ENCODE measurements at regions not wholly inside any gene's neighbourhood (a gene's known extent, or its start where the extent isn't known, plus 50 kb on each side); places are given as distances from the start of the nearest gene placed in this dataset.

DNA sequence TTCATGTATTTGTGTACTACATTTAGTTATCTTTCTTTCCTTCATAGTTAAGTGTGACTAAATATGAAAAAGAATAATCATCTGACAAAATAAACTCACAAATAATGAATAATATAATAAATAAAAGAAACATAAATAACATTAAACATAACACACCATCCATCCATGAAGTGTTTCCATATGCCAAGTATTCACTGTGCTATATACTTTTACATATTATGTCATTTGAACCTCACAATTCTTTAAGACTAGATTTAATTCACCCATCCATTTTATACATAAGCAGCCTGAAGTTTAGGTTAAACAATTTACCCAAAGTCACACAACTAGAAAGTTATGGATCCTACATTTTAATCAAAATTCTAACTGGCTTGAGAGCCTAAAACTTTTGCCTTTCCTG lies 549.4 kb upstream of the HS3ST5 start (continued):
- TF ChIP-seq, protein P1, sequence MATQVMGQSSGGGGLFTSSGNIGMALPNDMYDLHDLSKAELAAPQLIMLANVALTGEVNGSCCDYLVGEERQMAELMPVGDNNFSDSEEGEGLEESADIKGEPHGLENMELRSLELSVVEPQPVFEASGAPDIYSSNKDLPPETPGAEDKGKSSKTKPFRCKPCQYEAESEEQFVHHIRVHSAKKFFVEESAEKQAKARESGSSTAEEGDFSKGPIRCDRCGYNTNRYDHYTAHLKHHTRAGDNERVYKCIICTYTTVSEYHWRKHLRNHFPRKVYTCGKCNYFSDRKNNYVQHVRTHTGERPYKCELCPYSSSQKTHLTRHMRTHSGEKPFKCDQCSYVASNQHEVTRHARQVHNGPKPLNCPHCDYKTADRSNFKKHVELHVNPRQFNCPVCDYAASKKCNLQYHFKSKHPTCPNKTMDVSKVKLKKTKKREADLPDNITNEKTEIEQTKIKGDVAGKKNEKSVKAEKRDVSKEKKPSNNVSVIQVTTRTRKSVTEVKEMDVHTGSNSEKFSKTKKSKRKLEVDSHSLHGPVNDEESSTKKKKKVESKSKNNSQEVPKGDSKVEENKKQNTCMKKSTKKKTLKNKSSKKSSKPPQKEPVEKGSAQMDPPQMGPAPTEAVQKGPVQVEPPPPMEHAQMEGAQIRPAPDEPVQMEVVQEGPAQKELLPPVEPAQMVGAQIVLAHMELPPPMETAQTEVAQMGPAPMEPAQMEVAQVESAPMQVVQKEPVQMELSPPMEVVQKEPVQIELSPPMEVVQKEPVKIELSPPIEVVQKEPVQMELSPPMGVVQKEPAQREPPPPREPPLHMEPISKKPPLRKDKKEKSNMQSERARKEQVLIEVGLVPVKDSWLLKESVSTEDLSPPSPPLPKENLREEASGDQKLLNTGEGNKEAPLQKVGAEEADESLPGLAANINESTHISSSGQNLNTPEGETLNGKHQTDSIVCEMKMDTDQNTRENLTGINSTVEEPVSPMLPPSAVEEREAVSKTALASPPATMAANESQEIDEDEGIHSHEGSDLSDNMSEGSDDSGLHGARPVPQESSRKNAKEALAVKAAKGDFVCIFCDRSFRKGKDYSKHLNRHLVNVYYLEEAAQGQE (IDR thresholded peaks at IDR 0.05; ENCODE audit: low read depth) = no peak
- TF ChIP-seq ELF1 (IDR thresholded peaks at IDR 0.05; ENCODE audit: borderline replicate concordance, low read depth) (no peak), SIN3A (IDR thresholded peaks at IDR 0.05; ENCODE audit: low read depth) (no peak), YY1 (IDR thresholded peaks at IDR 0.05; ENCODE audit: extremely low read depth, insufficient replicate concordance, low read depth, low read length) (no peak), EZH2phosphoT487 (IDR thresholded peaks at IDR 0.05; ENCODE audit: borderline replicate concordance) (no peak), POLR2AphosphoS5 (IDR thresholded peaks at IDR 0.05; ENCODE audit: low read depth, low read length) (no peak), CEBPB (IDR thresholded peaks at IDR 0.05; ENCODE audit: low read depth) (no peak), SP1 (IDR thresholded peaks at IDR 0.05; ENCODE audit: low read depth) (no peak), SRF (IDR thresholded peaks at IDR 0.05; ENCODE audit: low read depth) (no peak)

GRCh38 chr6:114888241-114888640 lies 545.4 kb upstream of the HS3ST5 start:
- no peaks in the 10 kb centered on the region for H3K9me2 ChIP-seq (ENCODE audit: insufficient read depth)
- H3K4me2 ChIP-seq (ENCODE audit: low read length) = no peak overlapping the region
- H3K27me3 ChIP-seq (ENCODE audit: insufficient read depth, low read length) = no peaks in the 10 kb centered on the region
- H3K9me3 ChIP-seq (ENCODE audit: control insufficient read depth in 1 of 2, insufficient read depth in 1 of 2, low read depth in 1 of 2, low read length in 2 of 2) = no peaks in the 10 kb centered on the region
- H3K36me3 ChIP-seq (ENCODE audit: control insufficient read depth in 1 of 2, insufficient read depth in 2 of 2, low read length in 2 of 2) = no peaks in the 10 kb centered on the region
- H3K9ac ChIP-seq (ENCODE audit: low read length) = no peak overlapping the region
- DNase-seq (ENCODE audit: low read depth, low spot score) (no peak), ATAC-seq (no peak)
- ChIA-PET CTCF (no interaction called here), RAD21 (ENCODE audit: low non-redundant PET in 1 of 2, low total read pairs in 2 of 2, uncharacterized antibody in 2 of 2, unreplicated experiment in 2 of 2) (no interaction called here), POLR2A (no interaction called here)
- no peak overlapping the region for H3K27ac ChIP-seq (ENCODE audit: low read depth, low read length)
- H3K4me1 ChIP-seq (ENCODE audit: control insufficient read depth in 1 of 2, insufficient read depth in 2 of 2, low read length in 2 of 2) = no peaks in the 10 kb centered on the region
- intact Hi-C loops (cut with micrococcal nuclease) = no loop called here
- H3K79me2 ChIP-seq (ENCODE audit: insufficient read depth, low read length) = no peaks in the 10 kb centered on the region
- H4K20me1 ChIP-seq (ENCODE audit: insufficient read depth) = no peaks in the 10 kb centered on the region
- BruUV-seq (replicated peaks) = no TSS peak
- no peak overlapping the region for H2AFZ ChIP-seq (ENCODE audit: low read depth, low read length, poor library complexity, severe bottlenecking)
- H3K4me3 ChIP-seq (replicated peaks in 1 of 2; ENCODE audit: low read depth in 1 of 2, low read length in 2 of 2) = no peak overlapping the region
- no peak for TF ChIP-seq ZBTB33 (IDR thresholded peaks at IDR 0.05; ENCODE audit: extremely low read depth, insufficient replicate concordance, low read length)
- TF ChIP-seq, protein P1 (IDR thresholded peaks at IDR 0.05; ENCODE audit: low read depth) = no peak
- TF ChIP-seq, protein P2, sequence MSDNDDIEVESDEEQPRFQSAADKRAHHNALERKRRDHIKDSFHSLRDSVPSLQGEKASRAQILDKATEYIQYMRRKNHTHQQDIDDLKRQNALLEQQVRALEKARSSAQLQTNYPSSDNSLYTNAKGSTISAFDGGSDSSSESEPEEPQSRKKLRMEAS (IDR thresholded peaks at IDR 0.05) = no peak
- TF ChIP-seq EZH2 (IDR thresholded peaks at IDR 0.05) = no peak
- no peak for TF ChIP-seq SIN3A (IDR thresholded peaks at IDR 0.05; ENCODE audit: low read depth)
- TF ChIP-seq ATF3 (IDR thresholded peaks at IDR 0.05) = no peak
- TF ChIP-seq SP1 (IDR thresholded peaks at IDR 0.05; ENCODE audit: low read depth) = no peak
